Stomach (tissue), 8 donors: ENCODE measurements at regions not wholly inside any gene's neighbourhood (a gene's known extent, or its start where the extent isn't known, plus 50 kb on each side); places are given as distances from the start of the nearest gene placed in this dataset.

Experiments used
- DNase-seq, 2 donors: peaks; one replicate each; pipeline versions ENCODE4 v3.0.0 to v3.0.0-alpha.2; 2013 to 2019
- H3K27ac ChIP-seq, 5 donors: fragments of 200-600 bp in 4 of 5; sonication (generic) in 4 of 5; one replicate each; pipeline ENCODE4 v1.5.1; 2013 to 2019; ENCODE audit warnings: mild to moderate bottlenecking in 1 of 5, moderate library complexity in 1 of 5
- H3K27me3 ChIP-seq, 3 donors: fragments of 200-600 bp; sonication (generic); one replicate each; pipeline ENCODE4 v1.5.1; 2017 to 2019; ENCODE audit warnings: mixed run types in 1 of 3
- H3K36me3 ChIP-seq, 4 donors: fragments of 200-600 bp; sonication (generic); 1 replicate in 3 of 4; 2 replicates in 1 of 4; pipeline ENCODE4 v1.5.1; 2016 to 2019
- H3K4me1 ChIP-seq, 4 donors: fragments of 200-600 bp; sonication (generic); one replicate each; pipeline ENCODE4 v1.5.1; 2016 to 2019
- H3K4me3 ChIP-seq, 4 donors: fragments of 200-600 bp; sonication (generic) in 3 of 4; one replicate each; pipeline ENCODE4 v1.5.1; 2016 to 2019; ENCODE audit warnings: mild to moderate bottlenecking in 1 of 4
- H3K9me3 ChIP-seq, 4 donors: fragments of 200-600 bp; sonication (generic); one replicate each; pipeline ENCODE4 v1.5.1; 2016 to 2019
- EP300 ChIP-seq: sonication (generic); formaldehyde crosslinking; IDR thresholded peaks from one replicate; pipeline ENCODE4 v1.6.1; 2017; ENCODE audit warnings: antibody characterized with exemption
- POLR2A ChIP-seq, 4 donors: fragments of 450-650 bp; IDR thresholded peaks; one replicate each; pipeline ENCODE4 v1.6.1; 2016; ENCODE audit warnings: antibody characterized with exemption in 4 of 4, control low read depth in 2 of 4, mild to moderate bottlenecking in 1 of 4, moderate library complexity in 1 of 4
- POLR2AphosphoS5 ChIP-seq, 3 donors: sonication (generic); formaldehyde crosslinking; IDR thresholded peaks; one replicate each; pipeline ENCODE4 v1.6.1; 2016; ENCODE audit warnings: antibody characterized with exemption in 3 of 3
- WGBS, 5 donors: extraction: QIAGEN DNeasy Blood & Tissue Kit in 3 of 5; methylation state at CpG; one replicate each; pipeline versions ENCODE4 v1.1.5 to v1.1.7; 2013 to 2018; 5-methylcytosine and 5-hydroxymethylcytosine counted together
- intact Hi-C: fragments of 100-400 bp; cut with DNase I; formaldehyde crosslinking; loops from one replicate; pipeline ENCODE4 v1.15.1; 2023; ENCODE audit warnings: low total_unique reads
- TF ChIP-seq, protein P1 (sequence below), 7 experiments: fragments of 450-650 bp in 4 of 7; fragments of 200-600 bp in 3 of 7; sonication (generic) in 3 of 7; IDR thresholded peaks; one replicate each; pipeline ENCODE4 v1.5.1; 2016 to 2019; ENCODE audit warnings: antibody characterized with exemption in 7 of 7, control low read depth in 2 of 7, mild to moderate bottlenecking in 1 of 7
- donor health status: healthy with polysubstance abuse.
- donor health status: Bipolar disorder and iron deficiency.
- donor health status: healthy.

DNA sequence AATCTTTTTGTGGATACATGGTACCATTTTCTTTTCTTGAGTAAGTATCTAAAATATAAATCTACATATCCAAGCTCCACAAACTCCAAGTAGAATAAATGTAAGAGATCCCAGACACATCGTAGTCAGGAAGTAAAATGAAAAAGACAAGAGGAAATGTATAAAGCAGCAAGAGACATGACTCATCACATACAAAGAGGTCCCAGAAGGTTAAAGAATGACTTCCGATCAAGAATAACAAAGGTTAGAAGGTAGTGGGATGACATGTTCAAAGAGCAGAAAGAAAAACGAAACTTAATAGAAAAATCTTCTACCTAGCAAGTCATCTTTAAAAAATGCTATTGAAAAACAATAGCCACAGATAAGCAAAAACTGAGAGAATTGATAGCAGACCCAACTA, 705.8 kb downstream of the NR2F2 start:
- Histone ChIP-seq H3K36me3 (no peaks in the 10 kb centered on the region), H3K4me3 (no peak overlapping the region), H3K4me1 (no peaks in the 10 kb centered on the region), H3K27me3 (no peaks in the 10 kb centered on the region), H3K9me3 (peaks cover 0 to 3% (median under 1%) of the 10 kb centered on the region in 4 donors), H3K27ac (no peak overlapping the region)
- 58 to 73% (median 69%) methylated on average over 3 of the region's 3 CpGs for WGBS, 5 donors
- intact Hi-C loops: no loop called here
- DNase-seq: no peak
- TF ChIP-seq EP300 (no peak), POLR2AphosphoS5 (IDR thresholded peaks at IDR 0.05) (no peak), POLR2A (IDR thresholded peaks at IDR 0.05) (no peak)
- TF ChIP-seq, protein P1, sequence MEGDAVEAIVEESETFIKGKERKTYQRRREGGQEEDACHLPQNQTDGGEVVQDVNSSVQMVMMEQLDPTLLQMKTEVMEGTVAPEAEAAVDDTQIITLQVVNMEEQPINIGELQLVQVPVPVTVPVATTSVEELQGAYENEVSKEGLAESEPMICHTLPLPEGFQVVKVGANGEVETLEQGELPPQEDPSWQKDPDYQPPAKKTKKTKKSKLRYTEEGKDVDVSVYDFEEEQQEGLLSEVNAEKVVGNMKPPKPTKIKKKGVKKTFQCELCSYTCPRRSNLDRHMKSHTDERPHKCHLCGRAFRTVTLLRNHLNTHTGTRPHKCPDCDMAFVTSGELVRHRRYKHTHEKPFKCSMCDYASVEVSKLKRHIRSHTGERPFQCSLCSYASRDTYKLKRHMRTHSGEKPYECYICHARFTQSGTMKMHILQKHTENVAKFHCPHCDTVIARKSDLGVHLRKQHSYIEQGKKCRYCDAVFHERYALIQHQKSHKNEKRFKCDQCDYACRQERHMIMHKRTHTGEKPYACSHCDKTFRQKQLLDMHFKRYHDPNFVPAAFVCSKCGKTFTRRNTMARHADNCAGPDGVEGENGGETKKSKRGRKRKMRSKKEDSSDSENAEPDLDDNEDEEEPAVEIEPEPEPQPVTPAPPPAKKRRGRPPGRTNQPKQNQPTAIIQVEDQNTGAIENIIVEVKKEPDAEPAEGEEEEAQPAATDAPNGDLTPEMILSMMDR (IDR thresholded peaks at IDR 0.05): no peak

DNA sequence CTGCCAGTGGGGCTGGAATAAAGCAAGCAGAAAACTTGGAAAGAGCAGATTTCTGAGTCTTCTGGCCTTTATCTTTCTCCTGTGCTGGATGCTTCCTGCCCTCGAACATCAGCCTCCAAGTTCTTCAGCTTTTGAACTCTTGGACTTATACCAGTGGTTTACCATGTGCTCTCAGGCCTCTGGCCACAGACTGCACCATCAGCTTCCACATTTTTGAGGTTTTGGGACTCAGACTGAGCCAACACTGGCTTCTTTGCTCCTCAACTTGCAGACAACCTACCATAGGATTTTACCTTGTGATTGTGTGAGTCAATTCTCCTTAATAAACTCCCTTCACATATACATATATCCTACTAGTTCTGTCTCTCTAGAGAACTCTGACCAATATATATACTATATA, 706.6 kb downstream of the NR2F2 start:
- H3K36me3 ChIP-seq: no peaks in the 10 kb centered on the region
- H3K27ac ChIP-seq: no peak overlapping the region
- intact Hi-C loops: no loop called here
- 52 to 67% (median 55%) methylated on average over 1 of the region's 1 CpG for WGBS, 5 donors
- H3K27me3 ChIP-seq: no peaks in the 10 kb centered on the region
- H3K4me1 ChIP-seq: no peaks in the 10 kb centered on the region
- no peak for DNase-seq
- TF ChIP-seq, protein P1 (IDR thresholded peaks at IDR 0.05): no peak
- peaks cover 0 to 3% (median 0%) of the 10 kb centered on the region in 4 donors for H3K9me3 ChIP-seq
- no peak overlapping the region for H3K4me3 ChIP-seq

DNA sequence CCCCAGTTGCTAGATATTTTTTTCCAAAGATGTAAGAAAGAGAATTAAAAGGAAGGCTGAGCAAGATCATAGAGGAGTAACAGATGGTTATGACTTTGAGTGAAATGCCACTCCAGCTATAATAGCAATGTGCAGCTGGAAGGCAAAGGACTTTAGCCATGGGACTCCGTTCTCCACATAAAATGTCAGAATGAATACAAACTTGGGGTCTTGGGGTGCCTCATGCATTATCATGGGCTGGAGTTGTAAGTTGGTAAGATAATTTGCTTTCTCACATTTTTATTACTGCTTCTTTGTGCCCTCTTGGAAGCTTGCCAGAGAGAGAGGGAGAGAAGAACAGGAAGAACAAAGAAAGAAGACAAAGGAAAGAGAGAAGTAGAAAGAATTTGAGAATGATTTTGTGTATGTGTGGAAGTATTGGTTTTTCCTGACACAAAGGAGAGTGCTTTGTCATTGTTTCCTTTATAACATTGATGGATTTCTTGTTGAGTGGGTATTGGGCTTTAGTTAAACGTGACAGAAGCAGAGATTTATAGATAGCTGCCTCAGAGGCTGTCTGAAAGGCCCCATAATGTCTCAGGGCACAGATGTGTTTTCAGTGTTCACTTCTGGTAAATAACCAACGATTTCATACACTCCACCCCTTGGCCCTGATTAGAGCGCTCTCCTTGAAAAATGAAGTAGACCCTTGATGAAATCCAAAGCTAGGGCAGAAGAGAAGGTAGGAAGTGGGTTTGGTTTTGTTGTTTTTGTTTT, 715.3 kb downstream of the NR2F2 start:
- no peaks in the 10 kb centered on the region for H3K27me3 ChIP-seq
- TF ChIP-seq EP300: no peak
- TF ChIP-seq POLR2AphosphoS5 (IDR thresholded peaks at IDR 0.05): no peak
- TF ChIP-seq, protein P1 (IDR thresholded peaks at IDR 0.05): no peak
- TF ChIP-seq POLR2A (IDR thresholded peaks at IDR 0.05): no peak
- H3K9me3 ChIP-seq: peaks cover 0 to under 1% (median 0%) of the 10 kb centered on the region in 4 donors
- no peaks in the 10 kb centered on the region for H3K36me3 ChIP-seq
- WGBS, 5 donors: 55 to 67% (median 65%) methylated on average over 4 of the region's 4 CpGs
- no peak for DNase-seq
- intact Hi-C loops: no loop called here
- H3K27ac ChIP-seq: no peak overlapping the region
- H3K4me3 ChIP-seq: no peak overlapping the region
- no peaks in the 10 kb centered on the region for H3K4me1 ChIP-seq

DNA sequence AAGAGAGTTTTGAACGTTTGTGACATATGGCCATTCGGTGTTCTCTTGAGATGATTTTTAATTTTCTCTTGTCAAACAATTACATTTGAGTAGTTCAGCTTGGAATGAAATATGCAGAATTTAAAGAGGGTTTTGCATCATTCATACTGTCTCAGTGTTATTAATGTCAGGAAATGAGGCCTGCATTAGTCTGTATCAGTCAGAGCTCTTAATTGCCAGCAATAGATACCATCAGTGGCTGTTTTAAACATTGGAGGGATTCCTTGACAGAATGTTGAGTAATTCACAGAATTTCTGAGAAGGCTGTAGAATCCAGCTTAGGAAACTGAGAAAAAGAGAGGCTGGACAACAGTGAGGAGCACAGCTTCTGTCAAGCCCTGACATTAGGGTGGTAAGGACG, 722.0 kb downstream of the NR2F2 start:
- Histone ChIP-seq H3K4me1 (no peaks in the 10 kb centered on the region), H3K27ac (no peak overlapping the region), H3K36me3 (no peaks in the 10 kb centered on the region), H3K4me3 (no peak overlapping the region), H3K9me3 (no peaks in the 10 kb centered on the region), H3K27me3 (no peaks in the 10 kb centered on the region)
- DNase-seq: no peak
- TF ChIP-seq EP300 (no peak), POLR2A (IDR thresholded peaks at IDR 0.05) (no peak), POLR2AphosphoS5 (IDR thresholded peaks at IDR 0.05) (no peak)
- TF ChIP-seq, protein P1 (IDR thresholded peaks at IDR 0.05): no peak
- WGBS, 5 donors: 59 to 80% (median 73%) methylated on average over 3 of the region's 3 CpGs
- intact Hi-C loops: no loop called here
